ENCODE measurements at regions not wholly inside any gene's neighbourhood (a gene's known extent, or its start where the extent isn't known, plus 50 kb on each side); places are given as distances from the start of the nearest gene placed in this dataset.

- ChIA-PET SMC1A (ENCODE audit: uncharacterized antibody, unreplicated experiment) (no interaction called here), POLR2A (interaction anchor here (0.8 kb wide), 1 partner anchor 8 kb away, joined by 3 read pairs; no protein-coding TSS in a partner anchor), CTCF (interaction anchor here (0.6 kb wide), 1 partner anchor 375 kb away, joined by 3 read pairs; no protein-coding TSS in a partner anchor), RAD21 (ENCODE audit: unreplicated experiment) (interaction anchor here (0.6 kb wide), 1 partner anchor 673 kb away, joined by 4 read pairs; no protein-coding TSS in a partner anchor)
- Histone ChIP-seq H3K79me2 (ENCODE audit: control insufficient read depth, insufficient read depth, low read length) (no peaks in the 10 kb centered on the region), H3K27ac (ENCODE audit: control insufficient read depth, insufficient read depth) (no peak overlapping the region), H3K36me3 (ENCODE audit: control insufficient read depth in 2 of 2, insufficient read depth in 2 of 2, low read length in 1 of 2) (no peaks in the 10 kb centered on the region), H3K9me3 (replicated peaks; ENCODE audit: control insufficient read depth, insufficient read depth, low read length) (no peaks in the 10 kb centered on the region), H3K27me3 (replicated peaks in 1 of 2; ENCODE audit: control insufficient read depth in 2 of 2, insufficient read depth in 2 of 2, low read length in 1 of 2) (no peaks in the 10 kb centered on the region; a peak in 1 of 4 replicates), H4K20me1 (ENCODE audit: control insufficient read depth, insufficient read depth) (no peaks in the 10 kb centered on the region), H3K4me2 (ENCODE audit: control insufficient read depth, insufficient read depth) (no peak overlapping the region), H3K4me3 (no peak overlapping the region), H3K4me1 (ENCODE audit: control insufficient read depth, insufficient read depth, low read length) (no peaks in the 10 kb centered on the region), H2AFZ (ENCODE audit: control insufficient read depth, low read depth, low read length) (no peak overlapping the region), H3K9ac (ENCODE audit: control insufficient read depth, insufficient read depth, low read length) (no peak overlapping the region)
- DNase-seq (ENCODE audit: low read depth, low spot score) (no peak), FAIRE-seq (no peak), ATAC-seq (no peak)
- no peak for TF ChIP-seq RUNX3 (IDR thresholded peaks at IDR 0.05; ENCODE audit: low read length)
- no peak for TF ChIP-seq IKZF2 (IDR thresholded peaks at IDR 0.05)
- no peak for TF ChIP-seq ZBTB33 (IDR thresholded peaks at IDR 0.05)
- TF ChIP-seq FOXK2 (IDR thresholded peaks at IDR 0.05), result no peak
- TF ChIP-seq PAX5 (IDR thresholded peaks at IDR 0.05; ENCODE audit: borderline replicate concordance, low read depth, low read length), result no peak
- no peak for TF ChIP-seq SPI1 (IDR thresholded peaks at IDR 0.05; ENCODE audit: borderline replicate concordance, insufficient read depth, low read depth, low read length)
- no peak for TF ChIP-seq HSF1 (IDR thresholded peaks at IDR 0.05; ENCODE audit: low read depth, low read length)
- BruUV-seq (replicated peaks), result no TSS peak
- in situ Hi-C loops (cut with MboI) (no loop called here), intact Hi-C loops (cut with micrococcal nuclease; ENCODE audit: unreplicated experiment) (no loop called here)
- 23% methylated on average over 17 of the region's 17 CpGs for WGBS (ENCODE audit: insufficient coverage, insufficient replicate concordance, low lambda C conversion rate, missing lambda C conversion rate)
These were observed 117.4 kb downstream of the NGF start for GRCh38 chr1:115220340-115221270.

Measured in GM12878 (cell line).